PC-9 (cell line): ENCODE measurements at regions not wholly inside any gene's neighbourhood (a gene's known extent, or its start where the extent isn't known, plus 50 kb on each side); places are given as distances from the start of the nearest gene placed in this dataset.
"Not testable (repeated sequence)": the region's sequence is repeated elsewhere in the genome, so short reads cannot be mapped to it uniquely, and the experiment has no call there.

Source experiments
- BruUV-seq: library from RNA; stranded (reverse); fragments of 400-500 nt; replicated peaks from 2 replicates; lab custom pipeline; 2021; lab: Mats Ljungman, UMichigan
- CTCF ChIA-PET: fragments of 300-600 bp; sonication (Branson Sonifier 250); formaldehyde crosslinking; loops from one replicate; lab custom pipeline; 2022; ENCODE audit warnings: antibody characterized with exemption; lab: Charles Lee
- POLR2A ChIA-PET: fragments of 300-600 bp; sonication (Branson Sonifier 250); formaldehyde crosslinking; loops from one replicate; lab custom pipeline; 2022; ENCODE audit warnings: antibody characterized with exemption; ENCODE audit not compliant: unreplicated experiment; lab: Charles Lee
- DNase-seq, 2 experiments: peaks; one replicate each; pipeline versions ENCODE4 v3.0.0 to v3.0.0-alpha.2; 2015 to 2022; ENCODE audit warnings: mixed read lengths in 1 of 2
- H2AFZ ChIP-seq: fragments of 200-600 bp; sonication (generic); 2 replicates; pipeline ENCODE4 v1.8.1; 2017; ENCODE audit warnings: antibody characterized with exemption
- H3F3A ChIP-seq: fragments of 200-600 bp; sonication (generic); 2 replicates; pipeline ENCODE4 v1.8.1; 2017; ENCODE audit warnings: antibody characterized with exemption, mild to moderate bottlenecking, low read depth; ENCODE audit not compliant: insufficient read depth
- H3K27ac ChIP-seq: fragments of 200-600 bp; sonication (generic); 2 replicates; pipeline ENCODE4 v1.6.1; 2016; ENCODE audit warnings: mixed run types
- H3K27me3 ChIP-seq: fragments of 200-600 bp; sonication (generic); 2 replicates; pipeline ENCODE4 v1.6.1; 2016; ENCODE audit warnings: low read depth, mixed run types; ENCODE audit not compliant: insufficient read depth
- H3K36me3 ChIP-seq: fragments of 200-600 bp; sonication (generic); 2 replicates; pipeline ENCODE4 v1.6.1; 2016; ENCODE audit warnings: low read depth, mixed run types
- H3K4me1 ChIP-seq: fragments of 200-600 bp; sonication (generic); replicated peaks from 2 replicates; pipeline ENCODE4 v1.6.1; 2016; ENCODE audit warnings: mixed run types; ENCODE audit not compliant: insufficient read depth
- H3K4me2 ChIP-seq: fragments of 200-600 bp; sonication (generic); 2 replicates; pipeline ENCODE4 v1.6.1; 2017; ENCODE audit warnings: mixed run types
- H3K4me3 ChIP-seq: fragments of 200-600 bp; sonication (generic); 2 replicates; pipeline ENCODE4 v1.6.1; 2016; ENCODE audit warnings: mixed run types
- H3K79me2 ChIP-seq: fragments of 200-600 bp; sonication (generic); 2 replicates; pipeline ENCODE4 v1.6.1; 2017; ENCODE audit warnings: low read depth, mixed run types
- H3K9me2 ChIP-seq: fragments of 200-600 bp; sonication (generic); 2 replicates; pipeline ENCODE4 v1.8.1; 2017; ENCODE audit warnings: mild to moderate bottlenecking; ENCODE audit not compliant: insufficient read depth
- H3K9me3 ChIP-seq: fragments of 200-600 bp; sonication (generic); 2 replicates; pipeline ENCODE4 v1.8.1; 2016; ENCODE audit warnings: low read depth; ENCODE audit not compliant: insufficient read depth
- H4K20me1 ChIP-seq: fragments of 200-600 bp; sonication (generic); 2 replicates; pipeline ENCODE4 v1.8.1; 2017; ENCODE audit not compliant: insufficient read depth
- CTCF ChIP-seq: fragments of 200-600 bp; sonication (generic); conservative IDR thresholded peaks from 2 replicates; pipeline ENCODE4 v1.6.1; 2017; ENCODE audit warnings: mixed run types, antibody characterized with exemption, mild to moderate bottlenecking, moderate library complexity
- EZH2 ChIP-seq: fragments of 200-600 bp; sonication (generic); IDR thresholded peaks from 2 replicates; pipeline ENCODE4 v1.8.0; 2017; ENCODE audit warnings: antibody characterized with exemption, low read depth
- intact Hi-C: fragments of 100-400 bp; cut with micrococcal nuclease; formaldehyde crosslinking; loops from one replicate; pipeline ENCODE4 v1.10.0; 2022; ENCODE audit not compliant: unreplicated experiment

DNA sequence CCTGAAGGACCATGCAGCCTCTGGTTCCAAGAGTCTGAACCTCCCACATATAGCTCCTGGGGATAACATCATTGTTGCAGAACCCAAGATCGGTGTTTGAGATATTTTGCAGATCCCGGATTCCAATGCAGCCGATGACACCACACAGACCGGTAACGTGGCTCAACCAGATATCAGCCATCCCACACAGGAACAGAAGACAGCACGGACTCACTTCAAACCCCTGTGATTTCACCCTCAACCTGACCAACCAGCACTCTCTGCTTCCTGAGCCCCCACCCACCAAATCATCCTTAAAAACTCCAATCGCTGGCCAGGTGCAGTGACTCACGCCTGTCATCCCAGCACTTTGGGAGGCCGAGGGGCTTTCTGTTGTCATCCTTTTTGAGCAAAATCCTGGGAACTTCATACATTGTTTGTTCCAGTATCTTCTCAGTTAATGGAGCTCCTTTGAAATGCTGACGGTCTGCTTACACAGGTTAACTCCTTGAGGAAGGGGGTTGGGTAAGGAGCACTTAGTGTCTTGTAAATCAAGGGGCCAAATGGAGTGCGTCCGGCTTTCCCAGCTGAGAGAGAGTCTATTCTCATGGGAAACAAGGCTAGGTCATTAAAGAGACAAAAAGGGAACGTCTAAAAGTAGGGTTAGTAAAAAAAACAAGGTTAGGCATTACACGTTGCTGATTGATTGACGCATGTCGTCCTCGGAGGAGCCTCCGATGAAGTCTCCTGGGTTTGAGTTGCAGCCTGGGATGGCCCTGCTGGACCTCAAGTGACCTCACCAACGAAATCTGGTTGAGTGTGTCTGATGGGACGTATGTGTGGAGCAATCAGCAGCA, 230.4 kb downstream of the CRLF2 start:
- intact Hi-C loops, result no loop called here
- Histone ChIP-seq H3K4me2 (no peak overlapping the region), H4K20me1 (no peaks in the 10 kb centered on the region), H3K4me3 (no peak overlapping the region), H2AFZ (no peak overlapping the region), H3K4me1 (no peaks in the 10 kb centered on the region), H3K9me3 (no peaks in the 10 kb centered on the region), H3K36me3 (no peaks in the 10 kb centered on the region), H3F3A (no peaks in the 10 kb centered on the region), H3K27me3 (peaks cover 20% of the 10 kb centered on the region; the same call in 1 of the 2 replicates), H3K27ac (no peak overlapping the region), H3K79me2 (no peaks in the 10 kb centered on the region), H3K9me2 (no peaks in the 10 kb centered on the region)
- no TSS peak for BruUV-seq
- DNase-seq, result no peak
- no peak for TF ChIP-seq EZH2
- no peak for TF ChIP-seq CTCF
- ChIA-PET POLR2A (no interaction called here), CTCF (no interaction called here)

- no peaks in the 10 kb centered on the region for H3F3A ChIP-seq
- no peak overlapping the region for H3K4me3 ChIP-seq
- H3K79me2 ChIP-seq, result no peaks in the 10 kb centered on the region
- no peaks in the 10 kb centered on the region for H3K9me3 ChIP-seq
- H3K4me2 ChIP-seq, result no peak overlapping the region
- no peak overlapping the region for H2AFZ ChIP-seq
- ChIA-PET POLR2A (no interaction called here), CTCF (no interaction called here)
- H3K27ac ChIP-seq, result no peak overlapping the region
- intact Hi-C loops, result no loop called here
- no peaks in the 10 kb centered on the region for H4K20me1 ChIP-seq
- H3K4me1 ChIP-seq, result no peaks in the 10 kb centered on the region
- no peak for DNase-seq
- H3K9me2 ChIP-seq, result no peaks in the 10 kb centered on the region
- TF ChIP-seq CTCF, result no peak
- no peak for TF ChIP-seq EZH2
- peaks cover 15% of the 10 kb centered on the region; the same call in 1 of the 2 replicates for H3K27me3 ChIP-seq
- no TSS peak for BruUV-seq
- no peaks in the 10 kb centered on the region for H3K36me3 ChIP-seq
These were observed 231.7 kb downstream of the CRLF2 start for GRCh38 chrX:980587-981235.

GRCh38 chrX:979127-979526, 233.3 kb downstream of the CRLF2 start:
- DNase-seq, H3K4me3 ChIP-seq, BruUV-seq, H3K4me1 ChIP-seq, H3K9me3 ChIP-seq, H3K4me2 ChIP-seq, H3K27ac ChIP-seq, H3K36me3 ChIP-seq, H3F3A ChIP-seq, POLR2A ChIA-PET, H3K27me3 ChIP-seq, H3K9me2 ChIP-seq, H4K20me1 ChIP-seq, H3K79me2 ChIP-seq, CTCF ChIA-PET, intact Hi-C loops, H2AFZ ChIP-seq: not testable (repeated sequence)
